HepG2 (cell line): ENCODE measurements at regions not wholly inside any gene's neighbourhood (a gene's known extent, or its start where the extent isn't known, plus 50 kb on each side); places are given as distances from the start of the nearest gene placed in this dataset.

Experiments
- ATAC-seq: fragments of 200-7000 bp; cut with Tn5 transposase; 3 replicates; pipeline ENCODE4 v1.9.1; 2020; ENCODE audit warnings: mild to moderate bottlenecking, moderate library complexity
- BruUV-seq: library from RNA; stranded (reverse); fragments of 400-500 nt; replicated peaks from 2 replicates; lab custom pipeline; 2021; lab: Mats Ljungman, UMichigan
- CTCF ChIA-PET: fragments of 300-600 bp; formaldehyde crosslinking; extraction: SDS; loops from one replicate; lab custom pipeline; 2021; ENCODE audit warnings: low total read pairs, inconsistent platforms, low intra/inter-chr PET ratio; lab: Yijun Ruan, JAX
- POLR2A ChIA-PET: fragments of 350-600 bp; sonication (Branson Sonifier 250); formaldehyde crosslinking; loops from one replicate; lab custom pipeline; 2020; ENCODE audit warnings: antibody characterized with exemption, inconsistent platforms; lab: Yijun Ruan, JAX
- DNase-seq: peaks from one replicate; pipeline ENCODE4 v3.0.0-alpha.2; 2015; ENCODE audit warnings: low spot score
- FAIRE-seq: peaks from 3 replicates; lab custom pipeline; 2011; peaks lifted over from hg19 to GRCh38; lab: Jason Lieb, UNC
- H2AFZ ChIP-seq: one replicate; pipeline ENCODE4 v1.6.1; 2011; ENCODE audit warnings: low read length, inconsistent platforms
- H3K27ac ChIP-seq: fragments of 300-600 bp; 3 replicates; pipeline ENCODE4 v1.8.0; 2011; ENCODE audit warnings: mixed run types, mild to moderate bottlenecking, mixed read lengths, low read length, inconsistent platforms; ENCODE audit not compliant: insufficient read depth; ENCODE audit errors: extremely low read length
- H3K27me3 ChIP-seq, 2 experiments: fragments of 200-600 bp in 1 of 2; 2 replicates in 1 of 2; 3 replicates in 1 of 2; pipeline versions ENCODE4 v1.6.0 to v1.8.0; 2011; ENCODE audit warnings: low read length in 2 of 2, mild to moderate bottlenecking in 2 of 2, moderate library complexity in 2 of 2, inconsistent platforms in 1 of 2; ENCODE audit not compliant: insufficient read depth in 2 of 2, control insufficient read depth in 1 of 2
- H3K36me3 ChIP-seq, 2 experiments: fragments of 200-600 bp in 1 of 2; replicated peaks in 1 of 2; 2 replicates in 1 of 2; 3 replicates in 1 of 2; pipeline versions ENCODE4 v1.5.1 to v1.8.0; 2011; ENCODE audit warnings: low read length in 2 of 2, inconsistent platforms in 1 of 2; ENCODE audit not compliant: insufficient read depth in 2 of 2, control insufficient read depth in 1 of 2
- H3K4me1 ChIP-seq: 2 replicates; pipeline ENCODE4 v1.5.1; 2012; ENCODE audit warnings: low read length, inconsistent platforms; ENCODE audit not compliant: insufficient read depth
- H3K4me2 ChIP-seq: 2 replicates; pipeline ENCODE4 v1.6.0; 2011; ENCODE audit warnings: low read depth, low read length, inconsistent platforms
- H3K4me3 ChIP-seq, 3 experiments: fragments of 200-600 bp in 1 of 3; sonication (generic), shearing (Covaris generic) in 1 of 3; replicated peaks in 1 of 3; 2 replicates each; pipeline ENCODE4 v1.5.1; 2011 to 2016; ENCODE audit warnings: low read length in 3 of 3, inconsistent platforms in 2 of 3, low read depth in 2 of 3, mild to moderate bottlenecking in 2 of 3, control low read depth in 1 of 3, mixed read lengths in 1 of 3; ENCODE audit not compliant: insufficient read depth in 1 of 3
- H3K79me2 ChIP-seq: one replicate; pipeline ENCODE4 v1.6.1; 2011; ENCODE audit warnings: low read length, inconsistent platforms; ENCODE audit not compliant: insufficient read depth
- H3K9ac ChIP-seq: 2 replicates; pipeline ENCODE4 v1.6.0; 2011; ENCODE audit warnings: mild to moderate bottlenecking, low read depth, low read length, inconsistent platforms; ENCODE audit not compliant: insufficient read depth
- H3K9me3 ChIP-seq: 2 replicates; pipeline ENCODE4 v1.5.1; 2012; ENCODE audit warnings: mild to moderate bottlenecking, low read length
- H4K20me1 ChIP-seq: 2 replicates; pipeline ENCODE4 v1.6.0; 2011; ENCODE audit warnings: inconsistent platforms, mild to moderate bottlenecking, low read length, moderate library complexity; ENCODE audit not compliant: insufficient read depth
- ATRX ChIP-seq: sonication (generic); formaldehyde crosslinking; IDR thresholded peaks from 2 replicates; pipeline ENCODE4 v1.4.0; 2020; ENCODE audit warnings: missing genetic modification reagents, borderline replicate concordance
- FOXC1 ChIP-seq: sonication (generic); formaldehyde crosslinking; IDR thresholded peaks from 2 replicates; pipeline ENCODE4 v1.8.0; 2022; ENCODE audit warnings: mild to moderate bottlenecking, missing genetic modification reagents, borderline replicate concordance
- KLF6 ChIP-seq: IDR thresholded peaks from 2 replicates; pipeline ENCODE4 v1.8.0; 2016; ENCODE audit warnings: missing biosample characterization, missing genetic modification reagents
- MAZ ChIP-seq, 2 experiments: sonication (generic) in 1 of 2; formaldehyde crosslinking in 1 of 2; IDR thresholded peaks; 2 replicates each; pipeline versions ENCODE4 v1.5.0 to v1.6.1; 2012 to 2020; ENCODE audit warnings: low read depth in 2 of 2, mild to moderate bottlenecking in 2 of 2, borderline replicate concordance in 1 of 2, improper control_type of control experiment in 1 of 2, low read length in 1 of 2, missing genetic modification reagents in 1 of 2, moderate library complexity in 1 of 2
- MLLT10 ChIP-seq: sonication (generic); formaldehyde crosslinking; IDR thresholded peaks from 2 replicates; pipeline ENCODE4 v1.4.0; 2020; ENCODE audit warnings: missing genetic modification reagents
- POGZ ChIP-seq: sonication (generic); formaldehyde crosslinking; IDR thresholded peaks from 2 replicates; pipeline ENCODE4 v1.4.0; 2020; ENCODE audit warnings: mild to moderate bottlenecking, missing genetic modification reagents
- PPARG ChIP-seq: conservative IDR thresholded peaks from 2 replicates; pipeline ENCODE4 v1.6.1; 2016; ENCODE audit warnings: missing biosample characterization, missing genetic modification reagents
- RBFOX2 ChIP-seq: fragments of 200-400 bp; formaldehyde crosslinking; IDR thresholded peaks from 2 replicates; pipeline ENCODE4 v1.6.1; 2017; ENCODE audit warnings: low read depth, mild to moderate bottlenecking, low read length
- SCMH1 ChIP-seq: sonication (generic); formaldehyde crosslinking; IDR thresholded peaks from 2 replicates; pipeline ENCODE4 v1.9.0; 2021; ENCODE audit warnings: missing genetic modification reagents, mild to moderate bottlenecking, borderline replicate concordance
- ZNF33A ChIP-seq: sonication (generic); formaldehyde crosslinking; IDR thresholded peaks from 2 replicates; pipeline ENCODE4 v1.5.1; 2020; ENCODE audit warnings: missing genetic modification reagents, mild to moderate bottlenecking, moderate library complexity, borderline replicate concordance
- ZNF431 ChIP-seq: sonication (generic); formaldehyde crosslinking; IDR thresholded peaks from 2 replicates; pipeline ENCODE4 v1.9.0; 2022; ENCODE audit warnings: missing genetic modification reagents, low read depth, mild to moderate bottlenecking, borderline replicate concordance
- ZNF674 ChIP-seq: sonication (generic); formaldehyde crosslinking; IDR thresholded peaks from 2 replicates; pipeline ENCODE4 v1.5.0; 2020; ENCODE audit warnings: low read depth, mild to moderate bottlenecking, missing genetic modification reagents
- ZZZ3 ChIP-seq: sonication (generic); formaldehyde crosslinking; IDR thresholded peaks from 2 replicates; pipeline ENCODE4 v1.4.0; 2020; ENCODE audit warnings: missing genetic modification reagents, mild to moderate bottlenecking, borderline replicate concordance
- WGBS: methylation state at CpG from one replicate; pipeline ENCODE4 v1.1.6; 2017; ENCODE audit warnings: low lambda C conversion rate; 5-methylcytosine and 5-hydroxymethylcytosine counted together
- in situ Hi-C: cut with HindIII; loops from 2 replicates; pipeline ENCODE4 v1.10.0; 2017; ENCODE audit warnings: low pct_unique_long_range_greater_than_20kb; ENCODE audit not compliant: extremely low pct_ligation_motif_present
- intact Hi-C: fragments of 100-400 bp; cut with micrococcal nuclease; formaldehyde crosslinking; loops from one replicate; pipeline ENCODE4 v1.10.0; 2022; ENCODE audit not compliant: unreplicated experiment
- TF ChIP-seq, protein P1 (sequence below): sonication (generic); formaldehyde crosslinking; IDR thresholded peaks from 2 replicates; pipeline ENCODE4 v1.4.0; 2020; ENCODE audit warnings: low read depth, mild to moderate bottlenecking, missing genetic modification reagents

DNA sequence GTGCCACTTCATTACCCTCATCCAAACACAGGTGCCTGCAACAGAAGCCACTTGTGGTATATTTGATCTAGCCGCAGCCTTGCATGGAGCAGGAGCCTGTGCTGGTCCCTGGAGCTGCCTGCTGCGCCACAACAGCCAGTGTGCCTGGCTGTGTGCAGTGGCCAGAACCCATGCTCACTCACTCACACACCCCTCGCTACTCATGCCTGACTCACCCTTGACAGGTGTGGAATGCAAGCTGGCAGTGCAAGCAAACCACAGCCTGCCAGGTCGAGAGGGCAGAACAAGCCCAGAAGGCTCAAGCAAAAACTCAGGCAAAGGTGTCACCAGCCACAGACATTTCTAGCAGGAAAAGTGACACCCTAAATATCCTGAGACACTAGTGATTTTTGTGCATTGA is 1510.9 kb downstream of the KCNT2 start:
- H3K79me2 ChIP-seq: no peaks in the 10 kb centered on the region
- H3K9ac ChIP-seq: no peak overlapping the region
- no peaks in the 10 kb centered on the region for H3K36me3 ChIP-seq
- no peak for ATAC-seq
- intact Hi-C loops: no loop called here
- TF ChIP-seq ZNF674: no peak
- no peak for TF ChIP-seq ZNF33A (CRISPR knock-in tag)
- TF ChIP-seq PPARG (CRISPR knock-in tag): no peak
- no peak for TF ChIP-seq POGZ
- TF ChIP-seq KLF6 (CRISPR knock-in tag): no peak
- no peak for TF ChIP-seq SCMH1 (CRISPR knock-in tag)
- no peak for TF ChIP-seq MAZ (IDR thresholded peaks at IDR 0.05; ENCODE audit: borderline replicate concordance, low read depth, low read length)
- no peak for TF ChIP-seq MAZ (CRISPR knock-in tag; IDR thresholded peaks at IDR 0.05; ENCODE audit: low read depth)
- TF ChIP-seq ZZZ3 (CRISPR knock-in tag): no peak
- no peak for TF ChIP-seq MLLT10 (CRISPR knock-in tag)
- in situ Hi-C loops: no loop called here
- no peak overlapping the region for H3K27ac ChIP-seq
- ChIA-PET CTCF (no interaction called here), POLR2A (no interaction called here)
- no peaks in the 10 kb centered on the region for H3K9me3 ChIP-seq
- no peak overlapping the region for H3K4me2 ChIP-seq
- H3K4me3 ChIP-seq: no peak overlapping the region
- H3K4me1 ChIP-seq: no peaks in the 10 kb centered on the region
- no peak for DNase-seq
- no peak overlapping the region for H2AFZ ChIP-seq
- no TSS peak for BruUV-seq
- H3K27me3 ChIP-seq: no peaks in the 10 kb centered on the region
- no peak for FAIRE-seq
- no peaks in the 10 kb centered on the region for H4K20me1 ChIP-seq
- 0% methylated on average over 1 of the region's 4 CpGs for WGBS

DNA sequence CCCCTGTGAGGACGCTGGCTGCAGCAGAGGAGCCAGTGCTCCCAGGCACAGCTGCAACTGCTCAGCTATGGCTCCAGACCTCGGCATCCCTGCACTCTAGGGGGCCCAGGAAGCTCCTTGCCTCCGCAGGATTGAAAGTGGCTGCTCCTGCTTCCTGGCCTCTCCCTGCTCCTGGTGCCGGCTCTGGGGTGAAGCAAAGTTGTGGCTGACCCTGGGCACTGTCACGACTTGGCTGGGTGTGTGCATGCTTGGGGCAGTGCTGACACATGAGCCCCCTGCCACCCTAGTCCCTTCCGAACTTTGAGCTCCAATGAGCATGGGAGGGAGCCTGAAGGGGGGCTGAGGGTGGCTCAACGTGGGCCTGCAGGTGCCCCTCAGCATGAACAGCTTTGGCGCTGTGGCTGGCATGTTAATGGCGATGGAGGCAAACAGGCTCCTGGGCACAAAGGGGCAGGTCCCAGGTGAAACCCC is 1512.2 kb downstream of the KCNT2 start:
- Histone ChIP-seq H3K9ac (no peak overlapping the region), H3K27ac (no peak overlapping the region), H3K79me2 (no peaks in the 10 kb centered on the region), H3K4me2 (no peak overlapping the region), H3K36me3 (no peaks in the 10 kb centered on the region), H3K27me3 (no peaks in the 10 kb centered on the region), H3K9me3 (no peaks in the 10 kb centered on the region), H2AFZ (no peak overlapping the region), H3K4me1 (no peaks in the 10 kb centered on the region), H4K20me1 (no peaks in the 10 kb centered on the region), H3K4me3 (no peak overlapping the region)
- ATAC-seq (no peak; the same call in 2 of the 3 replicates), DNase-seq (no peak), FAIRE-seq (no peak)
- ChIA-PET CTCF (no interaction called here), POLR2A (no interaction called here)
- WGBS: 15% methylated on average over 8 of the region's 9 CpGs
- no TSS peak for BruUV-seq
- intact Hi-C loops: no loop called here
- in situ Hi-C loops: no loop called here
- TF ChIP-seq RBFOX2: no peak
- TF ChIP-seq ZNF431: no peak
- no peak for TF ChIP-seq FOXC1 (CRISPR knock-in tag)
- no peak for TF ChIP-seq ATRX
- TF ChIP-seq, protein P1, sequence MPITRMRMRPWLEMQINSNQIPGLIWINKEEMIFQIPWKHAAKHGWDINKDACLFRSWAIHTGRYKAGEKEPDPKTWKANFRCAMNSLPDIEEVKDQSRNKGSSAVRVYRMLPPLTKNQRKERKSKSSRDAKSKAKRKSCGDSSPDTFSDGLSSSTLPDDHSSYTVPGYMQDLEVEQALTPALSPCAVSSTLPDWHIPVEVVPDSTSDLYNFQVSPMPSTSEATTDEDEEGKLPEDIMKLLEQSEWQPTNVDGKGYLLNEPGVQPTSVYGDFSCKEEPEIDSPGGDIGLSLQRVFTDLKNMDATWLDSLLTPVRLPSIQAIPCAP (CRISPR knock-in tag): no peak
